HEK293T (cell line): ENCODE measurements at regions not wholly inside any gene's neighbourhood (a gene's known extent, or its start where the extent isn't known, plus 50 kb on each side); places are given as distances from the start of the nearest gene placed in this dataset.
"Not testable (repeated sequence)": the region's sequence is repeated elsewhere in the genome, so short reads cannot be mapped to it uniquely, and the experiment has no call there.

Experiments used
- CTCF ChIA-PET: fragments of 350-600 bp; formaldehyde crosslinking; extraction: SDS; loops from one replicate; lab custom pipeline; 2021; ENCODE audit warnings: antibody characterized with exemption, inconsistent platforms; lab: Yijun Ruan, JAX
- POLR2A ChIA-PET: fragments of 350-600 bp; formaldehyde crosslinking; extraction: SDS; loops from one replicate; lab custom pipeline; 2020; ENCODE audit warnings: antibody characterized with exemption, inconsistent platforms; lab: Yijun Ruan, JAX
- DNase-seq: peaks from one replicate; pipeline ENCODE4 v3.0.0; 2012; ENCODE audit warnings: mixed read lengths; ENCODE audit errors: extremely low spot score
- ARNT ChIP-seq: fragments of 450-650 bp; IDR thresholded peaks from 2 replicates; pipeline ENCODE4 v1.6.1; 2017; ENCODE audit warnings: mild to moderate bottlenecking
- BHLHE40 ChIP-seq: fragments of 450-650 bp; IDR thresholded peaks from 2 replicates; pipeline ENCODE4 v1.6.1; 2016; ENCODE audit warnings: mild to moderate bottlenecking, moderate library complexity, borderline replicate concordance
- CTBP1 ChIP-seq: fragments of 450-650 bp; IDR thresholded peaks from 2 replicates; pipeline ENCODE4 v1.6.1; 2016; ENCODE audit warnings: borderline replicate concordance
- ELF4 ChIP-seq: fragments of 450-650 bp; IDR thresholded peaks from 2 replicates; pipeline ENCODE4 v1.6.1; 2017; ENCODE audit warnings: antibody characterized with exemption
- FOXA1 ChIP-seq: fragments of 450-650 bp; IDR thresholded peaks from 2 replicates; pipeline ENCODE4 v1.6.1; 2016; ENCODE audit warnings: mild to moderate bottlenecking
- FOXK2 ChIP-seq: fragments of 450-650 bp; IDR thresholded peaks from 2 replicates; pipeline ENCODE4 v1.6.1; 2016; ENCODE audit warnings: mild to moderate bottlenecking
- FOXM1 ChIP-seq: fragments of 450-650 bp; IDR thresholded peaks from 2 replicates; pipeline ENCODE4 v1.6.1; 2017; ENCODE audit warnings: mild to moderate bottlenecking, borderline replicate concordance
- HDGF ChIP-seq: fragments of 450-650 bp; IDR thresholded peaks from 2 replicates; pipeline ENCODE4 v1.6.1; 2017; ENCODE audit warnings: antibody characterized with exemption, borderline replicate concordance
- L3MBTL2 ChIP-seq: fragments of 450-650 bp; conservative IDR thresholded peaks from 2 replicates; pipeline ENCODE4 v1.6.1; 2016; ENCODE audit warnings: mild to moderate bottlenecking
- LEF1 ChIP-seq: fragments of 450-650 bp; IDR thresholded peaks from 2 replicates; pipeline ENCODE4 v1.6.1; 2017; ENCODE audit warnings: mild to moderate bottlenecking, borderline replicate concordance
- NFRKB ChIP-seq: fragments of 450-650 bp; IDR thresholded peaks from 2 replicates; pipeline ENCODE4 v1.6.1; 2016; ENCODE audit warnings: mild to moderate bottlenecking, moderate library complexity
- SP1 ChIP-seq: fragments of 450-650 bp; IDR thresholded peaks from 2 replicates; pipeline ENCODE4 v1.6.1; 2017
- SUZ12 ChIP-seq: fragments of 450-650 bp; IDR thresholded peaks from 2 replicates; pipeline ENCODE4 v1.6.1; 2016; ENCODE audit warnings: mild to moderate bottlenecking
- TARDBP ChIP-seq: fragments of 450-650 bp; IDR thresholded peaks from 2 replicates; pipeline ENCODE4 v1.6.1; 2016
- ZNF384 ChIP-seq: fragments of 450-650 bp; IDR thresholded peaks from 2 replicates; pipeline ENCODE4 v1.6.1; 2016
- TF ChIP-seq, protein P1 (sequence below): fragments of 450-650 bp; IDR thresholded peaks from 2 replicates; pipeline ENCODE4 v1.6.1; 2016

- TF ChIP-seq SP1: no peak
- ChIA-PET POLR2A (no interaction called here), CTCF (no interaction called here)
- no peak for DNase-seq
Observed at GRCh38 chr4:91729851-91730250, 573.9 kb upstream of the GRID2 start.

GRCh38 chr4:91734682-91735081 lies 569.1 kb upstream of the GRID2 start:
- ChIA-PET POLR2A (no interaction called here), CTCF (no interaction called here)
- no peak for TF ChIP-seq FOXM1
- TF ChIP-seq FOXK2: no peak
- no peak for TF ChIP-seq LEF1
- no peak for TF ChIP-seq FOXA1
- TF ChIP-seq NFRKB: no peak
- TF ChIP-seq CTBP1: no peak
- TF ChIP-seq HDGF: no peak
- TF ChIP-seq BHLHE40: no peak
- no peak for TF ChIP-seq SUZ12
- TF ChIP-seq L3MBTL2: no peak
- TF ChIP-seq, protein P1, sequence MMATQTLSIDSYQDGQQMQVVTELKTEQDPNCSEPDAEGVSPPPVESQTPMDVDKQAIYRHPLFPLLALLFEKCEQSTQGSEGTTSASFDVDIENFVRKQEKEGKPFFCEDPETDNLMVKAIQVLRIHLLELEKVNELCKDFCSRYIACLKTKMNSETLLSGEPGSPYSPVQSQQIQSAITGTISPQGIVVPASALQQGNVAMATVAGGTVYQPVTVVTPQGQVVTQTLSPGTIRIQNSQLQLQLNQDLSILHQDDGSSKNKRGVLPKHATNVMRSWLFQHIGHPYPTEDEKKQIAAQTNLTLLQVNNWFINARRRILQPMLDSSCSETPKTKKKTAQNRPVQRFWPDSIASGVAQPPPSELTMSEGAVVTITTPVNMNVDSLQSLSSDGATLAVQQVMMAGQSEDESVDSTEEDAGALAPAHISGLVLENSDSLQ: no peak; the same call in 1 of the 2 replicates
- no peak for TF ChIP-seq ELF4
- TF ChIP-seq ZNF384: no peak
- TF ChIP-seq TARDBP: no peak
- TF ChIP-seq ARNT: no peak
- TF ChIP-seq SP1: no peak
- no peak for DNase-seq

DNA sequence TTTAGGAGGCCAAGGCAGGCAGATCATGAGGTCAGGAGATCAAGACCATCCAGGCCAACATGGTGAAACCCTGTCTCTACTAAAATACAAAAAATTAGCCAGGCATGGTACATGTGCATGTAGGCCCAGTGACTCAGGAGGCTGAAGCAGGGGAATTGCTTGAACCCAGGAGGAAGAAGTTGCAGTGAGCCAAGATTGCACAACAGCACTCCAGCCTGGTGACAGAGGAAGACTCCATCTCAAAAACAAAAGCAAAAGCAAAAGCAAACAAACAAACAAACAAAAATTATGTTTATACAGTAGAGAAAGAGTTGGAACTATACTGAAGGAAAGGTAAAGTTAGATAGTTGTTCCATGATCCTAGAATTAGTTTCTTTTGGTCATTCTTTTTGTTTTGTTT lies 564.9 kb upstream of the GRID2 start:
- CTCF ChIA-PET, POLR2A ChIA-PET, DNase-seq: not testable (repeated sequence)

GRCh38 chr4:91746551-91746950 lies 557.2 kb upstream of the GRID2 start:
- CTCF ChIA-PET: no interaction called here
- no peak for TF ChIP-seq HDGF
- TF ChIP-seq ELF4: no peak
- no peak for TF ChIP-seq SUZ12
- no peak for TF ChIP-seq BHLHE40
- no peak for DNase-seq
- POLR2A ChIA-PET: no interaction called here

DNA sequence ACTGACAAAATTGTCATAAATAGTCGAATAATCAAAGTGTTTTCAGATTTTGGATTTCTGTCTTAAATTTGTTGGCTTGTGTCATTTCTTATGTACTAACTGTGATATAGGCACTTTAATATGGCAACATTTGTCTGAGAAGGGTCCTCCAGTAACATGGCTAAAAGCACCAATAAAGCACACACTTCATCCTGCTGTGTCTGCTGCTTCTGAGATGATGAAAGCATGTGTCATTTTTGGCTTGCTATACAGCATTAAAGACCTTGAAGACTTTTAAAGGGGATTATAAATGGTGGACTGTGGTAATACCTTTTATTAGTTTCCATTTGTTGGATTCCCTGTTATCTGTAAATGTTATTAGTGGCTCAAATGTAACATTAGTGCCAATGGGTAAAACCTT lies 551.8 kb upstream of the GRID2 start:
- CTCF ChIA-PET: no interaction called here
- POLR2A ChIA-PET: no interaction called here
- TF ChIP-seq FOXA1 (no peak), FOXM1 (no peak), CTBP1 (no peak), TARDBP (no peak), ZNF384 (no peak), SUZ12 (no peak)
- TF ChIP-seq, protein P1: no peak
- DNase-seq: no peak

DNA sequence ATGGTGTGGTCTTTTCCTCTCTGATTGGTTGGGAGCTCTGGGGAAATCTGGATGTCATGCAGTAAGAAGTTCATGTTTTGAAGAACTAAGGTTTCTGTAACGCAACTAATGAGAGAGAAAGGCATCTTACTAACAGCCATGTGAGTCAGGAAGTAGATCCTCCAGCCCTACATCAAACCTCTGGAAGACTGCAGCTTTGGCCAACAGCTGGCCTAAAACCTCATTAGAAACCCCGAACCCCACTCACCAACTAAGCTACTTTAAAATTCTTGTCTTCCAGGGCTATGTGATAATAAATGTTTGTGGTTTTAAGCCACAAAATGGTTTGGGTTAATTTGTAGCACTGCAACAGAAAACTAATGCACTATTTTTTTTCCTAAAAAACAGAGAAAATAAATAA lies 549.0 kb upstream of the GRID2 start:
- DNase-seq: no peak
- ChIA-PET CTCF (no interaction called here), POLR2A (no interaction called here)
- TF ChIP-seq BHLHE40 (no peak), ZNF384 (no peak), L3MBTL2 (no peak), ELF4 (no peak), NFRKB (no peak), FOXM1 (no peak), TARDBP (no peak), SUZ12 (no peak), CTBP1 (no peak), LEF1 (no peak), FOXA1 (no peak)
- TF ChIP-seq, protein P1: no peak

- ChIA-PET CTCF (no interaction called here), POLR2A (no interaction called here)
- no peak for TF ChIP-seq TARDBP
- no peak for TF ChIP-seq LEF1
- no peak for TF ChIP-seq BHLHE40
- TF ChIP-seq, protein P1: no peak
- no peak for TF ChIP-seq HDGF
- no peak for TF ChIP-seq ELF4
- TF ChIP-seq FOXK2: no peak
- no peak for TF ChIP-seq NFRKB
- no peak for TF ChIP-seq SUZ12
- TF ChIP-seq ZNF384: no peak
- TF ChIP-seq CTBP1: no peak
- no peak for TF ChIP-seq L3MBTL2
- TF ChIP-seq FOXM1: no peak
- DNase-seq: no peak
Observed at GRCh38 chr4:91758487-91758886, 545.3 kb upstream of the GRID2 start.
